ENCODE measurements at regions not wholly inside any gene's neighbourhood (a gene's known extent, or its start where the extent isn't known, plus 50 kb on each side); places are given as distances from the start of the nearest gene placed in this dataset.

DNA sequence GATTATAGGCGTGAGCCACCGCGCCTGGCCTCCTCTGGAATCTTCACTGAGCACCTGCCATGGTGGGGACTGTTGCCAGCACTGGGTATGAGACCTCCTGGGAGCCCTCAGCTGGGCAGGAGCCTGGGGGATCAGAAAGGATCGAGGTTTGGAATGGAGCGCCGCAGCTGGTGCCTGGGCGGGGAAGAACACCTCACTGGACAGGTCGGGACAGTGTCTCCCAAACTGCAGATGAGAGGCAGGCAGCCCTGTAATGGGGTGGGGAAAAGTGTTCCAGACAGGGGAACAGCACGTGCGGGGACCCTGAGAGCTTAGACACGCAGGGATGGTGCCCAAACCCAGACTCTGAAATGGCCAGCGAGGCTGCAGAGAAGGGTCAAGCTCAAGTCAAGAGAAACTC is 150.9 kb upstream of the C1orf174 start:
- no peak for TF ChIP-seq SIN3A (IDR thresholded peaks at IDR 0.05; ENCODE audit: borderline replicate concordance, insufficient read depth, low read depth, low read length)
- TF ChIP-seq, protein P1, sequence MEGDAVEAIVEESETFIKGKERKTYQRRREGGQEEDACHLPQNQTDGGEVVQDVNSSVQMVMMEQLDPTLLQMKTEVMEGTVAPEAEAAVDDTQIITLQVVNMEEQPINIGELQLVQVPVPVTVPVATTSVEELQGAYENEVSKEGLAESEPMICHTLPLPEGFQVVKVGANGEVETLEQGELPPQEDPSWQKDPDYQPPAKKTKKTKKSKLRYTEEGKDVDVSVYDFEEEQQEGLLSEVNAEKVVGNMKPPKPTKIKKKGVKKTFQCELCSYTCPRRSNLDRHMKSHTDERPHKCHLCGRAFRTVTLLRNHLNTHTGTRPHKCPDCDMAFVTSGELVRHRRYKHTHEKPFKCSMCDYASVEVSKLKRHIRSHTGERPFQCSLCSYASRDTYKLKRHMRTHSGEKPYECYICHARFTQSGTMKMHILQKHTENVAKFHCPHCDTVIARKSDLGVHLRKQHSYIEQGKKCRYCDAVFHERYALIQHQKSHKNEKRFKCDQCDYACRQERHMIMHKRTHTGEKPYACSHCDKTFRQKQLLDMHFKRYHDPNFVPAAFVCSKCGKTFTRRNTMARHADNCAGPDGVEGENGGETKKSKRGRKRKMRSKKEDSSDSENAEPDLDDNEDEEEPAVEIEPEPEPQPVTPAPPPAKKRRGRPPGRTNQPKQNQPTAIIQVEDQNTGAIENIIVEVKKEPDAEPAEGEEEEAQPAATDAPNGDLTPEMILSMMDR (IDR thresholded peaks at IDR 0.05): no peak
- no peak for TF ChIP-seq POLR2AphosphoS5 (IDR thresholded peaks at IDR 0.05; ENCODE audit: low read depth, low read length)
- TF ChIP-seq, protein P2, sequence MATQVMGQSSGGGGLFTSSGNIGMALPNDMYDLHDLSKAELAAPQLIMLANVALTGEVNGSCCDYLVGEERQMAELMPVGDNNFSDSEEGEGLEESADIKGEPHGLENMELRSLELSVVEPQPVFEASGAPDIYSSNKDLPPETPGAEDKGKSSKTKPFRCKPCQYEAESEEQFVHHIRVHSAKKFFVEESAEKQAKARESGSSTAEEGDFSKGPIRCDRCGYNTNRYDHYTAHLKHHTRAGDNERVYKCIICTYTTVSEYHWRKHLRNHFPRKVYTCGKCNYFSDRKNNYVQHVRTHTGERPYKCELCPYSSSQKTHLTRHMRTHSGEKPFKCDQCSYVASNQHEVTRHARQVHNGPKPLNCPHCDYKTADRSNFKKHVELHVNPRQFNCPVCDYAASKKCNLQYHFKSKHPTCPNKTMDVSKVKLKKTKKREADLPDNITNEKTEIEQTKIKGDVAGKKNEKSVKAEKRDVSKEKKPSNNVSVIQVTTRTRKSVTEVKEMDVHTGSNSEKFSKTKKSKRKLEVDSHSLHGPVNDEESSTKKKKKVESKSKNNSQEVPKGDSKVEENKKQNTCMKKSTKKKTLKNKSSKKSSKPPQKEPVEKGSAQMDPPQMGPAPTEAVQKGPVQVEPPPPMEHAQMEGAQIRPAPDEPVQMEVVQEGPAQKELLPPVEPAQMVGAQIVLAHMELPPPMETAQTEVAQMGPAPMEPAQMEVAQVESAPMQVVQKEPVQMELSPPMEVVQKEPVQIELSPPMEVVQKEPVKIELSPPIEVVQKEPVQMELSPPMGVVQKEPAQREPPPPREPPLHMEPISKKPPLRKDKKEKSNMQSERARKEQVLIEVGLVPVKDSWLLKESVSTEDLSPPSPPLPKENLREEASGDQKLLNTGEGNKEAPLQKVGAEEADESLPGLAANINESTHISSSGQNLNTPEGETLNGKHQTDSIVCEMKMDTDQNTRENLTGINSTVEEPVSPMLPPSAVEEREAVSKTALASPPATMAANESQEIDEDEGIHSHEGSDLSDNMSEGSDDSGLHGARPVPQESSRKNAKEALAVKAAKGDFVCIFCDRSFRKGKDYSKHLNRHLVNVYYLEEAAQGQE (IDR thresholded peaks at IDR 0.05; ENCODE audit: insufficient read depth in 1 of 2, low read depth in 2 of 2, low read length in 1 of 2): no peak
- TF ChIP-seq TCF7L2 (IDR thresholded peaks at IDR 0.05; ENCODE audit: low read depth, low read length): no peak
- POLR2A ChIA-PET: no interaction called here
- no peak overlapping the region for H3K4me3 ChIP-seq (ENCODE audit: low read depth in 2 of 2, low read length in 2 of 2)
- DNase-seq (ENCODE audit: low read depth, low spot score) (no peak), ATAC-seq (no peak)
- intact Hi-C loops (cut with micrococcal nuclease; ENCODE audit: unreplicated experiment) (loop anchor here (10.0 kb wide), 1 partner anchor 136 kb away; no protein-coding TSS in a partner anchor), in situ Hi-C loops (cut with HindIII; ENCODE audit: low pct_unique_long_range_greater_than_20kb, low sequenced_read_pairs) (no loop called here)
- BruUV-seq (replicated peaks): no TSS peak
- H3K27me3 ChIP-seq (ENCODE audit: control insufficient read depth, insufficient read depth, low read length): peaks cover 3% of the 10 kb centered on the region
- CTCF ChIA-PET: no interaction called here
- H3K27ac ChIP-seq (ENCODE audit: low read length): no peak overlapping the region
- H3K4me1 ChIP-seq (ENCODE audit: control insufficient read depth, insufficient read depth, low read length): no peaks in the 10 kb centered on the region
- no peaks in the 10 kb centered on the region for H3K36me3 ChIP-seq (ENCODE audit: control insufficient read depth, insufficient read depth, low read length)
- no peaks in the 10 kb centered on the region for H3K9me3 ChIP-seq (ENCODE audit: control insufficient read depth, insufficient read depth, low read depth, low read length)

DNA sequence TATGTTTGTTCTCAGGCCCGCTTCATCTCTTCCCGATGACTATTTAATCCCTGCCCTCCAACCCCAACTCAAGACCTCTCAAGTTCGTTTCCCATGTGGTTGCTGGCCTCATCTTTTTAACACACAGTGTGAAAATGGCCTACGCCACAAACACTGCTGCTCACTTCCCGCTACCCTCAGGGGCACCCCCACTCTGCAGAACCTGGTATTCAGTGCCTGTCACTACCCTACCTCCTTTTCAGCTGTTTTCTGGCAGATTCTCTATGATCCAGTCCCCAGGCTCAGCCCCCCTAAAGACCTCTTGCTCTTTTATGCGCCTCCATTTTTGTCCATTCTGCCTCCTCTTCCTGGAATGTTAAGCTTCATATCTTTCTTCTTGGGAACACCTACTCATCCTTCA is 152.6 kb upstream of the C1orf174 start:
- H3K9me3 ChIP-seq (ENCODE audit: control insufficient read depth, insufficient read depth, low read depth, low read length): no peaks in the 10 kb centered on the region
- ChIA-PET CTCF (no interaction called here), POLR2A (no interaction called here)
- H3K4me1 ChIP-seq (ENCODE audit: control insufficient read depth, insufficient read depth, low read length): no peaks in the 10 kb centered on the region
- no peak for ATAC-seq
- BruUV-seq (replicated peaks): no TSS peak
- in situ Hi-C loops (cut with HindIII; ENCODE audit: low pct_unique_long_range_greater_than_20kb, low sequenced_read_pairs): no loop called here
- H3K27me3 ChIP-seq (ENCODE audit: control insufficient read depth, insufficient read depth, low read length): no peaks in the 10 kb centered on the region
- intact Hi-C loops (cut with micrococcal nuclease; ENCODE audit: unreplicated experiment): loop anchor here (10.0 kb wide), 1 partner anchor 138 kb away; no protein-coding TSS in a partner anchor
- H3K4me3 ChIP-seq (ENCODE audit: low read depth in 2 of 2, low read length in 2 of 2): no peak overlapping the region
- TF ChIP-seq TCF7L2 (IDR thresholded peaks at IDR 0.05; ENCODE audit: low read depth, low read length) (no peak), POLR2AphosphoS5 (IDR thresholded peaks at IDR 0.05; ENCODE audit: low read depth, low read length) (no peak), SIN3A (IDR thresholded peaks at IDR 0.05; ENCODE audit: borderline replicate concordance, insufficient read depth, low read depth, low read length) (no peak)
- TF ChIP-seq, protein P2 (IDR thresholded peaks at IDR 0.05; ENCODE audit: insufficient read depth in 1 of 2, low read depth in 2 of 2, low read length in 1 of 2): no peak
- DNase-seq (ENCODE audit: low read depth, low spot score): no peak
- no peak overlapping the region for H3K27ac ChIP-seq (ENCODE audit: low read length)
- H3K36me3 ChIP-seq (ENCODE audit: control insufficient read depth, insufficient read depth, low read length): no peaks in the 10 kb centered on the region

Data from Panc1 (cell line).